Astrocyte of the cerebellum (primary cell): ENCODE measurements at regions not wholly inside any gene's neighbourhood (a gene's known extent, or its start where the extent isn't known, plus 50 kb on each side); places are given as distances from the start of the nearest gene placed in this dataset.
"Not testable (repeated sequence)": the region's sequence is repeated elsewhere in the genome, so short reads cannot be mapped to it uniquely, and the experiment has no call there.

Source experiments
- DNase-seq: peaks from one replicate; pipeline ENCODE4 v3.0.0-alpha.2; 2011; ENCODE audit warnings: low read depth
- H3K4me3 ChIP-seq: 2 replicates; pipeline ENCODE4 v1.5.1; 2011; ENCODE audit warnings: mild to moderate bottlenecking, low read depth, low read length, moderate library complexity
- in situ Hi-C: cut with HindIII; loops from 2 replicates; pipeline ENCODE4 v1.10.0; 2017; ENCODE audit warnings: low sequenced_read_pairs
- TF ChIP-seq, protein P1 (sequence below): IDR thresholded peaks from 2 replicates; pipeline ENCODE4 v1.5.1; 2012; ENCODE audit warnings: low read length, low read depth, moderate library complexity, mild to moderate bottlenecking; ENCODE audit errors: missing control alignments

DNA sequence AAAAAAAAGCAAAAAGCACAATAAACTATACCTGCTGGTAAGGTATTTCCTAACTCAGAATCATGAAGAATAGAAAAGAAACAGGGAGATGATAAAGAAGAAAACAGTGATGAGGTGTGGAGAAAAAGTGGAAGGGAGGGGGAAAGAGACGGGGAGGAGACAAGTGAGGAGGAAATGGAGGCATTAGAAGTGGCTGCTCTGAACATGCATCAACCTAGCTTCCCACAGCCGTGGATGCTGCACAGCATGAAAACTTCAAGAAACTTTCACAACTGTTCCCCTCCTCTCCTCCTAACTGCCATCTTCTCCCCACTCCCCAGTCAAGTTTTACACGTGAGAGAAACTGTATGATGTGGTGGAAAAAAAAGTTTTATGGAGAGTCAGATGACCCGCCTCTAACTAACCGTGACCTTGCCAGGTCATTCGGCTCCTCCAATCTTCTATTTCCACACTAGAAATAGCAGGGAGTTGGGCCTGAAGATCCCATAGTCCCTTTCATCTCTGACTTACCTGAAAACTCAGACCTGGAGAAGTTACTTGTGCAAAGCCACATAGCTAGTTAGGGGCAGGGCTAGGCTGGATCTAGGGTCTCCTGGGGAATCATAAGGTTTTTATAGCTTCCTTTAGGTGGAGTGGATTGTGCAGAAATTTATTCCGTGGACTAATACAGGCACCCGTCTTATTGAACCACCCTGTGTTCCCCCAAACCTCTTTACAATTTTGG, 461.9 kb downstream of the KLF5 start:
- DNase-seq = no peak
- in situ Hi-C loops = no loop called here
- TF ChIP-seq, protein P1, sequence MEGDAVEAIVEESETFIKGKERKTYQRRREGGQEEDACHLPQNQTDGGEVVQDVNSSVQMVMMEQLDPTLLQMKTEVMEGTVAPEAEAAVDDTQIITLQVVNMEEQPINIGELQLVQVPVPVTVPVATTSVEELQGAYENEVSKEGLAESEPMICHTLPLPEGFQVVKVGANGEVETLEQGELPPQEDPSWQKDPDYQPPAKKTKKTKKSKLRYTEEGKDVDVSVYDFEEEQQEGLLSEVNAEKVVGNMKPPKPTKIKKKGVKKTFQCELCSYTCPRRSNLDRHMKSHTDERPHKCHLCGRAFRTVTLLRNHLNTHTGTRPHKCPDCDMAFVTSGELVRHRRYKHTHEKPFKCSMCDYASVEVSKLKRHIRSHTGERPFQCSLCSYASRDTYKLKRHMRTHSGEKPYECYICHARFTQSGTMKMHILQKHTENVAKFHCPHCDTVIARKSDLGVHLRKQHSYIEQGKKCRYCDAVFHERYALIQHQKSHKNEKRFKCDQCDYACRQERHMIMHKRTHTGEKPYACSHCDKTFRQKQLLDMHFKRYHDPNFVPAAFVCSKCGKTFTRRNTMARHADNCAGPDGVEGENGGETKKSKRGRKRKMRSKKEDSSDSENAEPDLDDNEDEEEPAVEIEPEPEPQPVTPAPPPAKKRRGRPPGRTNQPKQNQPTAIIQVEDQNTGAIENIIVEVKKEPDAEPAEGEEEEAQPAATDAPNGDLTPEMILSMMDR = no peak
- H3K4me3 ChIP-seq = no peak overlapping the region

GRCh38 chr13:73520135-73520534, 461.3 kb downstream of the KLF5 start:
- H3K4me3 ChIP-seq, in situ Hi-C loops, DNase-seq: not testable (repeated sequence)

DNA sequence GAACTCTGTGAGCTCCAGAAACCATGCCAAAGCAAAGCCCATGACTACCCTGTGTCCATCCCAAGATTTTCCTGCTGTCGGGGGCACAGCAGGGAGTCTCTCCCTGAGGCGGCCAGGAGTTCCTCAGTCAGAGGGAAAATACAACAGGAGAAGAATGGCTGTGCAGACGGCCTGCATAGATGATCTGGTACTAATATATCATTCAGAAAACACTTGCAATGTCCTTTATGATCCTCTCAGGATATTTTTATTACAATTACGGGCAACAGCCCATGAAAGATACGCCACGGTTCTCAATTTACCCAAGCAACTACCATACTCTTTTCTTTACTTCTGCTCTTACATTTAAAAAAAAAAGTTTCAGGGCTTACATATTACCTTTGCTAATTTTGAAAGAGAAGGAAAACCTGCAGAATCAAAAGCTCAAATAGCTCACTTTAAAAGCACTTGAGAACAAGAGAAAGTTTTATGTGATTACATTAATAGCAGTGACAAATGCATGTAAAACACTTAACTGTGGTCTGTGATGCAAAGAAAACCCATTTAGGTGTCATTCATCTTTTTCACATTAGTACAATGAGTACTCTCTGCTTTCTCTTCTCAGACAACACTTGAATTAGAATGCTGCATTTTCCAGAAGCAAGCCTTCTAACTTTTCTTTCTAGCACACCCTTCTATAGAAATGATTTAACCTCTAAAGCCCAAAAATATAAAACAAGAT, 460.8 kb downstream of the KLF5 start:
- in situ Hi-C loops = no loop called here
- no peak for DNase-seq
- TF ChIP-seq, protein P1 = no peak
- H3K4me3 ChIP-seq = no peak overlapping the region

GRCh38 chr13:73517766-73518165, 459.0 kb downstream of the KLF5 start:
- no peak for DNase-seq
- TF ChIP-seq, protein P1 = no peak
- in situ Hi-C loops = no loop called here
- H3K4me3 ChIP-seq = no peak overlapping the region

- TF ChIP-seq, protein P1 = no peak
- no peak for DNase-seq
- in situ Hi-C loops = no loop called here
- H3K4me3 ChIP-seq = no peak overlapping the region
Observed at GRCh38 chr13:73516731-73517130, 457.9 kb downstream of the KLF5 start.

DNA sequence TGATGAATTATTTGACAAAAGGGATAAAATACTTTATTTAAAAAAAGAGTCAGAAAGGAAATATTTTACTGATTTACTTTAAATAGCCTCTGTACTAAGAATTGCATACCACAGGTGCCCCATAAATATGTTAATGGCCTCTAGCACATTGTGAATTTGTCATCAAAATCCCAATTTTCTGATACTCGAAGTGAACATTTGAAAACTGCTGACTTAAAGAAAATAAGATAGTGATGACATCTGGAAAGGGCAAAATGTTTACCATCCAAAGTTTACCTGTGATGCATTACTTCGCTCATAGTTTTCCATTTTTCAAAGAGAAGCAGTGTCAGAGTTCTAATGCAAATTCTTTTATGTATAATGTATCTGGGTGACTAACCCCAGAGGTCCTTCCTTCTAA, 455.4 kb downstream of the KLF5 start:
- in situ Hi-C loops = no loop called here
- H3K4me3 ChIP-seq = no peak overlapping the region
- DNase-seq = no peak
- TF ChIP-seq, protein P1 = no peak

DNA sequence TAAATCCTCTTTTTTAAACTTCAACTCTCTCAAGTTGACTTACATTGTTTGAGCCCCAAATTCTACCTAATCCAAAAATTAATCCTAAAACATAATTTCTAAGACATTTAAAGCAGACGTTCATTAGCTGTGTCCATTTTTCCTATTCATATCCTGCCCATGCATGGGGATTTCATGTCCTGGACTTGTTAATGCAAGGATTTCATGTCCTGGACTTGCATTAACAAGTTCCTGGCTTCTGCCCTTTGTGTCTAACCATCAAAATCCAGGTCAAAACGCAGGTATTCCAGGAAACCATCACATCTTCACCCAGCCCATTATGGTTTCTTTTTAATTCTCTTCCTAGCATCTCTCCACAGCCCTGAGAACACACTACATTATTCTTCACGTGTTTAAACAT, 454.9 kb downstream of the KLF5 start:
- H3K4me3 ChIP-seq = no peak overlapping the region
- TF ChIP-seq, protein P1 = no peak
- DNase-seq = no peak
- in situ Hi-C loops = no loop called here
